Stimulated activated CD8-positive, alpha-beta memory T cell treated with anti-CD3 and anti-CD28 coated beads, Interleukin-2, amount 100 ng/mL, for 1 hour (primary cell): ENCODE measurements at regions not wholly inside any gene's neighbourhood (a gene's known extent, or its start where the extent isn't known, plus 50 kb on each side); places are given as distances from the start of the nearest gene placed in this dataset.
"Not testable (repeated sequence)": the region's sequence is repeated elsewhere in the genome, so short reads cannot be mapped to it uniquely, and the experiment has no call there.

Source experiments
- DNase-seq, 2 donors: peaks; one replicate each; pipeline ENCODE4 v3.0.0-alpha.2; 2020; ENCODE audit warnings: low read depth in 2 of 2

- no peak for DNase-seq
These were observed 54.4 kb upstream of the GRIP1 start for GRCh38 chr12:66733321-66733720.

- no peak for DNase-seq
These were observed 55.0 kb upstream of the GRIP1 start for GRCh38 chr12:66733839-66734238.

- DNase-seq = no peak
These were observed 56.4 kb upstream of the GRIP1 start for GRCh38 chr12:66735275-66735674.

- no peak for DNase-seq
These were observed 58.1 kb upstream of the GRIP1 start for GRCh38 chr12:66736931-66737330.

GRCh38 chr12:66739266-66739665 lies 60.4 kb upstream of the GRIP1 start:
- no peak for DNase-seq

GRCh38 chr12:66739940-66740651 lies 61.2 kb upstream of the GRIP1 start:
- DNase-seq = no peak

GRCh38 chr12:66740732-66741131 lies 61.9 kb upstream of the GRIP1 start:
- no peak for DNase-seq

- DNase-seq = no peak
These were observed 63.0 kb upstream of the GRIP1 start for GRCh38 chr12:66741919-66742318.

GRCh38 chr12:66742508-66743367 lies 63.9 kb upstream of the GRIP1 start:
- no peak for DNase-seq

- no peak for DNase-seq
These were observed 65.6 kb upstream of the GRIP1 start for GRCh38 chr12:66744461-66744860.

GRCh38 chr12:66744956-66745383 lies 66.1 kb upstream of the GRIP1 start:
- no peak for DNase-seq

- DNase-seq = no peak
These were observed 67.8 kb upstream of the GRIP1 start for GRCh38 chr12:66746489-66747201.

GRCh38 chr12:66751432-66752113 lies 72.7 kb upstream of the GRIP1 start:
- DNase-seq = no peak

- DNase-seq = no peak
These were observed 74.9 kb upstream of the GRIP1 start for GRCh38 chr12:66753810-66754209.

GRCh38 chr12:66755727-66756395 lies 77.0 kb upstream of the GRIP1 start:
- no peak for DNase-seq

GRCh38 chr12:66756631-66757030 lies 77.8 kb upstream of the GRIP1 start:
- DNase-seq = no peak

- DNase-seq = not testable (repeated sequence)
These were observed 81.2 kb upstream of the GRIP1 start for GRCh38 chr12:66760122-66760521.

GRCh38 chr12:66763467-66763866 lies 84.6 kb upstream of the GRIP1 start:
- DNase-seq = no peak

GRCh38 chr12:66765204-66765603 lies 86.3 kb upstream of the GRIP1 start:
- no peak for DNase-seq

- DNase-seq = no peak
These were observed 88.7 kb upstream of the GRIP1 start for GRCh38 chr12:66767536-66767935.

- DNase-seq = no peak
These were observed 89.4 kb upstream of the GRIP1 start for GRCh38 chr12:66768293-66768692.
